ENCODE measurements at regions not wholly inside any gene's neighbourhood (a gene's known extent, or its start where the extent isn't known, plus 50 kb on each side); places are given as distances from the start of the nearest gene placed in this dataset.

DNA sequence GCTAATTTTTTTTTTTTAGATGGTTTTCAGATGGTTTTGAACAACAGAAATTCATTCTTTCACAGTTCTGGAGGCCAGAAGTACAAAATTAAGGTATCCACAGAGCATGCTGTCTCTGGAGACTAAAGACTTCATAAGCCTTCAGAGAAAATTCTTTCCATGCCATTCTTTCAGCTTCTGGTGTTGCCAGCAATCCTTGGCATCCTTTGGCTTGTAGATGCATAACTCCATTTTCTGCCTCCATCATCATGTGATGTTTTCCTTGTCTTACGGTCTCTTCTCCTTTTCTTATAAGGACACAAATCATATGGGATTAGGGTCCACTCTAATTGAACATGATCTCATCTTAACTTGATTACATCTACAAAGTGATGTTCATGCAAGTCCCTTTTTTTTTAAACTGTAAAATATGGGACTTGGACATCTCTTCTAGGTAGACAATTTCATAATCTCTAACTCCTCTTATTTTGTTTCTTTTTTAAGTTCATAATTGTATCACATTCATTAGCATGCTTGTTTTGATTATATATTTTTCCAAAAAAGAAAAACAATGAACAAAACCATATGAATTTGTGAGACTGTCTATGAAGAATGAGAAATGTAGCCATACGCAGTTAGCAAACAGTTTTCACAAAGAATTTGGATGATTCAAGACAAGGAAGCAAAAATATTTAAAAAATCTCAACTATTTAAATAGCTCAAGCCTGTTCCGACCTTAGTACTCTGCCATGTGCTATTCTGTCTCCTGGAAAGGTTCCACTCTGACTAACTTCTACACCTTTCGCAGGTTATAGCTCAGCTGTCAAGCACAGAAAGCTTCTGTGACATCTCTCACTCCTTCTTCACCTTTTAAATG lies 53.1 kb upstream of the GIMD1 start:
- H4K8ac ChIP-seq (ENCODE audit: low read depth, low read length) = no peak overlapping the region
- no peak overlapping the region for H2AK5ac ChIP-seq (ENCODE audit: low read length)
- no peak overlapping the region for H2BK5ac ChIP-seq (ENCODE audit: low read length)
- H4K5ac ChIP-seq (ENCODE audit: low read length) = no peak overlapping the region
- H3K56ac ChIP-seq (ENCODE audit: low read length) = no peak overlapping the region
- H3K36me3 ChIP-seq (ENCODE audit: control insufficient read depth, insufficient read depth, low read length) = no peaks in the 10 kb centered on the region
- no peaks in the 10 kb centered on the region for H3K79me2 ChIP-seq (ENCODE audit: control insufficient read depth, insufficient read depth, low read length)
- no peak overlapping the region for H2BK15ac ChIP-seq (replicated peaks; ENCODE audit: low read depth)
- no CpG with 5 or more reads among the region's 4 CpGs for WGBS (ENCODE audit: extremely low coverage, insufficient coverage, low lambda C conversion rate)
- H2BK120ac ChIP-seq (ENCODE audit: low read depth, low read length) = no peak overlapping the region
- no peak overlapping the region for H3K4me2 ChIP-seq (ENCODE audit: low read length)
- peaks cover 2% of the 10 kb centered on the region for H3K4me1 ChIP-seq (ENCODE audit: control insufficient read depth, low read depth, low read length)
- no peak overlapping the region for H3K18ac ChIP-seq (ENCODE audit: low read length)
- H3K79me1 ChIP-seq (ENCODE audit: low read length) = no peaks in the 10 kb centered on the region
- DNase-seq = peak; percentile 62
- no peak overlapping the region for H3K4me3 ChIP-seq (ENCODE audit: low read length)
- no peak overlapping the region for H3K23ac ChIP-seq (ENCODE audit: low read length)
- H3K9ac ChIP-seq (ENCODE audit: low read length) = no peak overlapping the region
- H3K4ac ChIP-seq (ENCODE audit: low read depth, low read length) = no peak overlapping the region
- H3K27ac ChIP-seq (ENCODE audit: low read depth, low read length) = no peak overlapping the region
- no peaks in the 10 kb centered on the region for H3K27me3 ChIP-seq (ENCODE audit: insufficient read depth, low read length, poor library complexity)

DNA sequence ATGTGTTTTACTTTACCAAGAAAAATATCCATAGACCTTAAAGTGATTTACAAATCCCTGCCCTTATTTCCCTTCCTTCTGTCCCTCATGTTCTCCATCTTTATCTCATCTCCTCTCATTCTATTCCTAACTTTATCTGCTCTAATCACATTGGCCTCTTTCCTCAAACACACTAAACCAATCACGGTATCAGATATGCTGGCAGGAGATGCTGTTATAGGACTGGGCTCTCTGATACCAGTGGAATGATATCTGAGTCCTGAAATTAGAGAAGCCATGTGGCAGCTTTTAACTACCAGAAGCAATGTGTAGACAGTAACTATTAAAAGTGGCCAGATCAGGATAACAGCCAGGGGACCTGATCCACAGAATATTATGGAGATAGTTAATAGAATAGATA lies 49.9 kb upstream of the GIMD1 start:
- Histone ChIP-seq H3K23ac (ENCODE audit: low read length) (no peak overlapping the region), H2BK15ac (replicated peaks; ENCODE audit: low read depth) (no peak overlapping the region), H3K4me1 (ENCODE audit: control insufficient read depth, low read depth, low read length) (peaks cover 2% of the 10 kb centered on the region), H3K56ac (ENCODE audit: low read length) (no peak overlapping the region), H4K8ac (ENCODE audit: low read depth, low read length) (no peak overlapping the region), H3K4ac (ENCODE audit: low read depth, low read length) (no peak overlapping the region), H3K4me2 (ENCODE audit: low read length) (no peak overlapping the region), H3K79me2 (ENCODE audit: control insufficient read depth, insufficient read depth, low read length) (no peaks in the 10 kb centered on the region), H3K18ac (ENCODE audit: low read length) (no peak overlapping the region), H2BK120ac (ENCODE audit: low read depth, low read length) (no peak overlapping the region), H3K79me1 (ENCODE audit: low read length) (no peaks in the 10 kb centered on the region), H3K27ac (ENCODE audit: low read depth, low read length) (no peak overlapping the region), H4K5ac (ENCODE audit: low read length) (no peak overlapping the region), H3K9ac (ENCODE audit: low read length) (no peak overlapping the region), H3K36me3 (ENCODE audit: control insufficient read depth, insufficient read depth, low read length) (no peaks in the 10 kb centered on the region), H2BK5ac (ENCODE audit: low read length) (no peak overlapping the region), H3K27me3 (ENCODE audit: insufficient read depth, low read length, poor library complexity) (no peaks in the 10 kb centered on the region), H2AK5ac (ENCODE audit: low read length) (no peak overlapping the region), H3K4me3 (ENCODE audit: low read length) (no peak overlapping the region)
- peak; percentile 93 for DNase-seq
- no CpG with 5 or more reads among the region's 1 CpG for WGBS (ENCODE audit: extremely low coverage, insufficient coverage, low lambda C conversion rate)

Measured in mesendoderm (in vitro differentiated cells).